RWPE2 (cell line): ENCODE measurements at regions not wholly inside any gene's neighbourhood (a gene's known extent, or its start where the extent isn't known, plus 50 kb on each side); places are given as distances from the start of the nearest gene placed in this dataset.

Experiments
- ATAC-seq: fragments of 200-7000 bp; cut with Tn5 transposase; 3 replicates; pipeline ENCODE4 v1.9.1; 2021; ENCODE audit warnings: low read depth
- DNase-seq: peaks from one replicate; pipeline ENCODE4 v3.0.0-alpha.2; 2020; ENCODE audit warnings: low spot score
- H3K27ac ChIP-seq: fragments of 450-650 bp; 2 replicates; pipeline ENCODE4 v1.5.1; 2017; ENCODE audit warnings: mild to moderate bottlenecking; ENCODE audit not compliant: poor library complexity, severe bottlenecking
- H3K27me3 ChIP-seq: fragments of 250-450 bp; sonication (Bioruptor Pico); 2 replicates; pipeline ENCODE4 v1.5.1; 2021; ENCODE audit warnings: mild to moderate bottlenecking, moderate library complexity; ENCODE audit not compliant: insufficient read depth, poor library complexity, severe bottlenecking
- H3K36me3 ChIP-seq: fragments of 250-450 bp; sonication (Bioruptor Pico); 2 replicates; pipeline ENCODE4 v1.5.1; 2020; ENCODE audit warnings: low read depth, mild to moderate bottlenecking, moderate library complexity
- H3K4me1 ChIP-seq: fragments of 250-450 bp; sonication (Bioruptor Pico); 2 replicates; pipeline ENCODE4 v1.5.1; 2021; ENCODE audit warnings: mild to moderate bottlenecking, moderate library complexity; ENCODE audit not compliant: insufficient read depth, poor library complexity, severe bottlenecking
- H3K4me3 ChIP-seq: fragments of 250-450 bp; sonication (Bioruptor Pico); 2 replicates; pipeline ENCODE4 v1.5.1; 2021; ENCODE audit warnings: mild to moderate bottlenecking, moderate library complexity; ENCODE audit not compliant: severe bottlenecking
- H3K9me3 ChIP-seq: fragments of 250-450 bp; sonication (Bioruptor Pico); 2 replicates; pipeline ENCODE4 v1.5.1; 2021; ENCODE audit warnings: mild to moderate bottlenecking, moderate library complexity; ENCODE audit not compliant: severe bottlenecking
- TF ChIP-seq, protein P1 (sequence below): fragments of 450-650 bp; IDR thresholded peaks from one replicate; pipeline ENCODE4 v1.5.1; 2017; ENCODE audit warnings: mild to moderate bottlenecking, moderate library complexity; ENCODE audit not compliant: poor library complexity, severe bottlenecking

- no peaks in the 10 kb centered on the region for H3K4me1 ChIP-seq
- TF ChIP-seq, protein P1, sequence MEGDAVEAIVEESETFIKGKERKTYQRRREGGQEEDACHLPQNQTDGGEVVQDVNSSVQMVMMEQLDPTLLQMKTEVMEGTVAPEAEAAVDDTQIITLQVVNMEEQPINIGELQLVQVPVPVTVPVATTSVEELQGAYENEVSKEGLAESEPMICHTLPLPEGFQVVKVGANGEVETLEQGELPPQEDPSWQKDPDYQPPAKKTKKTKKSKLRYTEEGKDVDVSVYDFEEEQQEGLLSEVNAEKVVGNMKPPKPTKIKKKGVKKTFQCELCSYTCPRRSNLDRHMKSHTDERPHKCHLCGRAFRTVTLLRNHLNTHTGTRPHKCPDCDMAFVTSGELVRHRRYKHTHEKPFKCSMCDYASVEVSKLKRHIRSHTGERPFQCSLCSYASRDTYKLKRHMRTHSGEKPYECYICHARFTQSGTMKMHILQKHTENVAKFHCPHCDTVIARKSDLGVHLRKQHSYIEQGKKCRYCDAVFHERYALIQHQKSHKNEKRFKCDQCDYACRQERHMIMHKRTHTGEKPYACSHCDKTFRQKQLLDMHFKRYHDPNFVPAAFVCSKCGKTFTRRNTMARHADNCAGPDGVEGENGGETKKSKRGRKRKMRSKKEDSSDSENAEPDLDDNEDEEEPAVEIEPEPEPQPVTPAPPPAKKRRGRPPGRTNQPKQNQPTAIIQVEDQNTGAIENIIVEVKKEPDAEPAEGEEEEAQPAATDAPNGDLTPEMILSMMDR = no peak
- no peaks in the 10 kb centered on the region for H3K9me3 ChIP-seq
- H3K36me3 ChIP-seq = no peaks in the 10 kb centered on the region
- ATAC-seq (no peak), DNase-seq (no peak)
- H3K27me3 ChIP-seq = no peaks in the 10 kb centered on the region
- no peak overlapping the region for H3K4me3 ChIP-seq
- no peak overlapping the region for H3K27ac ChIP-seq
Observed at GRCh38 chr1:170360601-170361000, 171.4 kb upstream of the GORAB start.

- Histone ChIP-seq H3K36me3 (no peaks in the 10 kb centered on the region), H3K9me3 (no peaks in the 10 kb centered on the region), H3K4me1 (no peaks in the 10 kb centered on the region), H3K27ac (no peak overlapping the region), H3K4me3 (no peak overlapping the region), H3K27me3 (no peaks in the 10 kb centered on the region)
- ATAC-seq (no peak), DNase-seq (no peak)
- TF ChIP-seq, protein P1 = no peak
Observed at GRCh38 chr1:170365331-170365730, 166.6 kb upstream of the GORAB start.

- no peaks in the 10 kb centered on the region for H3K27me3 ChIP-seq
- no peak for ATAC-seq
Observed at GRCh38 chr1:170366980-170367379, 165.0 kb upstream of the GORAB start.

GRCh38 chr1:170367615-170368014, 164.4 kb upstream of the GORAB start:
- Histone ChIP-seq H3K27ac (no peak overlapping the region), H3K36me3 (no peaks in the 10 kb centered on the region), H3K27me3 (no peaks in the 10 kb centered on the region), H3K4me3 (no peak overlapping the region), H3K9me3 (no peaks in the 10 kb centered on the region), H3K4me1 (no peaks in the 10 kb centered on the region)
- DNase-seq (no peak), ATAC-seq (no peak)
- TF ChIP-seq, protein P1 = no peak

More at GRCh38 chr1:170366980-170367379, 165.0 kb upstream of the GORAB start:
- H3K9me3 ChIP-seq = no peaks in the 10 kb centered on the region
- H3K27ac ChIP-seq = no peak overlapping the region
- no peaks in the 10 kb centered on the region for H3K36me3 ChIP-seq
- DNase-seq = no peak
- H3K4me1 ChIP-seq = no peaks in the 10 kb centered on the region
- no peak overlapping the region for H3K4me3 ChIP-seq
- TF ChIP-seq, protein P1 = no peak

DNA sequence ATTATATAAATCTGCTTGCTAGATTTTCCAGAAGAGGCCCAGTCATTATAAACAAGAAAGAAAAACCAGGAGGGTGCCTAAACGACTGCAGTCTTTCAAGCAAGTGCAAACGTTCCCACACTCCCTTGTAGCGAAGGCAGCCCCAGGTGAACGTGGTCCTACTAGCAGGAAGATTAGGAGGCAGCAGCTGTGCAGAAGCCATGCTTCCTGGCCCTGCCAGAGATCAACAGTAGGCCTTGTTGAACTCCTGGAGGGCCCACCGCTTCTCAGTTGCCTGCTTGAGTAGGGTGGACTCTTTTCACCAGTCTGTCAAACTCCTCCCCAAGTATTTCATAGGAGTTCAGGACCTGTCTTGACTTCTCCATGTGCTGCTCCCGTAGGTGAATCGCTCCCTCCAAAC, 163.0 kb upstream of the GORAB start:
- ATAC-seq (no peak), DNase-seq (no peak)
- Histone ChIP-seq H3K27me3 (no peaks in the 10 kb centered on the region), H3K36me3 (no peaks in the 10 kb centered on the region), H3K4me1 (no peaks in the 10 kb centered on the region), H3K27ac (no peak overlapping the region), H3K4me3 (no peak overlapping the region), H3K9me3 (no peaks in the 10 kb centered on the region)
- TF ChIP-seq, protein P1 = no peak
